ENCODE measurements at regions not wholly inside any gene's neighbourhood (a gene's known extent, or its start where the extent isn't known, plus 50 kb on each side); places are given as distances from the start of the nearest gene placed in this dataset.

DNA sequence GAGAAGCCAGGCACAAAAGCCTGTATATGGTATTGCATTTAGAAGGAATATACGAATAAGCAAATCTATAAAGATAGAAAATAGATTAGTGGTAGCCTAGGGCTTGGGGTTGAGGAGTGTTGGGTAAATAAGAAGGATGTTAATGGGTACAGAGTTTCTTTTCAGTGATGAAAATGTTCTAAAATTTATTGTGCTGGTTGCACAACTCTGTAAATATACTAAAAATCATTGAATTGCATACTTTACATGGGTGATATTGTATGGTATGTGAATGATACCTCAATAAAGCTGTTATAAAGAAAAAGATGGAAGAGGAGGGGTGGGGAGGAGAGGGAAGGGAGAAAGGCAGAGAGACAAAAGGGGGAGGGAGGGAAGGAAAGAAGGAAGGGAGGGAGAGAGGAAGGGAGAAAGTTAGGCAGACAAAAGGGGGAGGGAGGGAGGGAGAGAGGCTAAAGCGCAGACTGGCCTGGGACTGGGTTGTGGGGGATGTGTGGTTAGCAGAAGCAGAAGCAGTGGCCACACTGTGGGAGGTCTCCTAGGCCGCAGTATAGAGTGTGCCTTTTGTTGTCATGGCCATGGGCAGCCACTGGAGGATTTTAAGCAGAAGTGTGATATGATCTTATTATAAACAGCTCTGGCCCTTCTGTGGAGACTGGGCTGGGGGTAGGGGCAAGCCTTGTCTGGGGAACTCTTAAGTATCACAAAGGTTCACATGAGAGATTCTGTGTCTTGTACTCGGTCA lies 73.6 kb upstream of the ELK3 start (continued):
- TF ChIP-seq, protein P1, sequence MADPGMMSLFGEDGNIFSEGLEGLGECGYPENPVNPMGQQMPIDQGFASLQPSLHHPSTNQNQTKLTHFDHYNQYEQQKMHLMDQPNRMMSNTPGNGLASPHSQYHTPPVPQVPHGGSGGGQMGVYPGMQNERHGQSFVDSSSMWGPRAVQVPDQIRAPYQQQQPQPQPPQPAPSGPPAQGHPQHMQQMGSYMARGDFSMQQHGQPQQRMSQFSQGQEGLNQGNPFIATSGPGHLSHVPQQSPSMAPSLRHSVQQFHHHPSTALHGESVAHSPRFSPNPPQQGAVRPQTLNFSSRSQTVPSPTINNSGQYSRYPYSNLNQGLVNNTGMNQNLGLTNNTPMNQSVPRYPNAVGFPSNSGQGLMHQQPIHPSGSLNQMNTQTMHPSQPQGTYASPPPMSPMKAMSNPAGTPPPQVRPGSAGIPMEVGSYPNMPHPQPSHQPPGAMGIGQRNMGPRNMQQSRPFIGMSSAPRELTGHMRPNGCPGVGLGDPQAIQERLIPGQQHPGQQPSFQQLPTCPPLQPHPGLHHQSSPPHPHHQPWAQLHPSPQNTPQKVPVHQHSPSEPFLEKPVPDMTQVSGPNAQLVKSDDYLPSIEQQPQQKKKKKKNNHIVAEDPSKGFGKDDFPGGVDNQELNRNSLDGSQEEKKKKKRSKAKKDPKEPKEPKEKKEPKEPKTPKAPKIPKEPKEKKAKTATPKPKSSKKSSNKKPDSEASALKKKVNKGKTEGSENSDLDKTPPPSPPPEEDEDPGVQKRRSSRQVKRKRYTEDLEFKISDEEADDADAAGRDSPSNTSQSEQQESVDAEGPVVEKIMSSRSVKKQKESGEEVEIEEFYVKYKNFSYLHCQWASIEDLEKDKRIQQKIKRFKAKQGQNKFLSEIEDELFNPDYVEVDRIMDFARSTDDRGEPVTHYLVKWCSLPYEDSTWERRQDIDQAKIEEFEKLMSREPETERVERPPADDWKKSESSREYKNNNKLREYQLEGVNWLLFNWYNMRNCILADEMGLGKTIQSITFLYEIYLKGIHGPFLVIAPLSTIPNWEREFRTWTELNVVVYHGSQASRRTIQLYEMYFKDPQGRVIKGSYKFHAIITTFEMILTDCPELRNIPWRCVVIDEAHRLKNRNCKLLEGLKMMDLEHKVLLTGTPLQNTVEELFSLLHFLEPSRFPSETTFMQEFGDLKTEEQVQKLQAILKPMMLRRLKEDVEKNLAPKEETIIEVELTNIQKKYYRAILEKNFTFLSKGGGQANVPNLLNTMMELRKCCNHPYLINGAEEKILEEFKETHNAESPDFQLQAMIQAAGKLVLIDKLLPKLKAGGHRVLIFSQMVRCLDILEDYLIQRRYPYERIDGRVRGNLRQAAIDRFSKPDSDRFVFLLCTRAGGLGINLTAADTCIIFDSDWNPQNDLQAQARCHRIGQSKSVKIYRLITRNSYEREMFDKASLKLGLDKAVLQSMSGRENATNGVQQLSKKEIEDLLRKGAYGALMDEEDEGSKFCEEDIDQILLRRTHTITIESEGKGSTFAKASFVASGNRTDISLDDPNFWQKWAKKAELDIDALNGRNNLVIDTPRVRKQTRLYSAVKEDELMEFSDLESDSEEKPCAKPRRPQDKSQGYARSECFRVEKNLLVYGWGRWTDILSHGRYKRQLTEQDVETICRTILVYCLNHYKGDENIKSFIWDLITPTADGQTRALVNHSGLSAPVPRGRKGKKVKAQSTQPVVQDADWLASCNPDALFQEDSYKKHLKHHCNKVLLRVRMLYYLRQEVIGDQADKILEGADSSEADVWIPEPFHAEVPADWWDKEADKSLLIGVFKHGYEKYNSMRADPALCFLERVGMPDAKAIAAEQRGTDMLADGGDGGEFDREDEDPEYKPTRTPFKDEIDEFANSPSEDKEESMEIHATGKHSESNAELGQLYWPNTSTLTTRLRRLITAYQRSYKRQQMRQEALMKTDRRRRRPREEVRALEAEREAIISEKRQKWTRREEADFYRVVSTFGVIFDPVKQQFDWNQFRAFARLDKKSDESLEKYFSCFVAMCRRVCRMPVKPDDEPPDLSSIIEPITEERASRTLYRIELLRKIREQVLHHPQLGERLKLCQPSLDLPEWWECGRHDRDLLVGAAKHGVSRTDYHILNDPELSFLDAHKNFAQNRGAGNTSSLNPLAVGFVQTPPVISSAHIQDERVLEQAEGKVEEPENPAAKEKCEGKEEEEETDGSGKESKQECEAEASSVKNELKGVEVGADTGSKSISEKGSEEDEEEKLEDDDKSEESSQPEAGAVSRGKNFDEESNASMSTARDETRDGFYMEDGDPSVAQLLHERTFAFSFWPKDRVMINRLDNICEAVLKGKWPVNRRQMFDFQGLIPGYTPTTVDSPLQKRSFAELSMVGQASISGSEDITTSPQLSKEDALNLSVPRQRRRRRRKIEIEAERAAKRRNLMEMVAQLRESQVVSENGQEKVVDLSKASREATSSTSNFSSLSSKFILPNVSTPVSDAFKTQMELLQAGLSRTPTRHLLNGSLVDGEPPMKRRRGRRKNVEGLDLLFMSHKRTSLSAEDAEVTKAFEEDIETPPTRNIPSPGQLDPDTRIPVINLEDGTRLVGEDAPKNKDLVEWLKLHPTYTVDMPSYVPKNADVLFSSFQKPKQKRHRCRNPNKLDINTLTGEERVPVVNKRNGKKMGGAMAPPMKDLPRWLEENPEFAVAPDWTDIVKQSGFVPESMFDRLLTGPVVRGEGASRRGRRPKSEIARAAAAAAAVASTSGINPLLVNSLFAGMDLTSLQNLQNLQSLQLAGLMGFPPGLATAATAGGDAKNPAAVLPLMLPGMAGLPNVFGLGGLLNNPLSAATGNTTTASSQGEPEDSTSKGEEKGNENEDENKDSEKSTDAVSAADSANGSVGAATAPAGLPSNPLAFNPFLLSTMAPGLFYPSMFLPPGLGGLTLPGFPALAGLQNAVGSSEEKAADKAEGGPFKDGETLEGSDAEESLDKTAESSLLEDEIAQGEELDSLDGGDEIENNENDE (IDR thresholded peaks at IDR 0.05; ENCODE audit: insufficient replicate concordance, low read length): no peak
- TF ChIP-seq YY1 (IDR thresholded peaks at IDR 0.05; ENCODE audit: low read depth, low read length) (no peak), RBBP5 (IDR thresholded peaks at IDR 0.05; ENCODE audit: borderline replicate concordance, low read depth, low read length) (0 out of 2 replicates have a peak, but pooled peaks have one; percentile 30), POU5F1 (IDR thresholded peaks at IDR 0.05; ENCODE audit: low read depth, low read length) (no peak), FOSL1 (IDR thresholded peaks at IDR 0.05; ENCODE audit: insufficient read depth, low read depth, low read length) (no peak), EP300 (IDR thresholded peaks at IDR 0.05; ENCODE audit: borderline replicate concordance in 1 of 2, low read depth in 2 of 2, low read length in 2 of 2) (no peak), SAP30 (IDR thresholded peaks at IDR 0.05; ENCODE audit: insufficient read depth, insufficient replicate concordance, low read length) (no peak)
- TF ChIP-seq, protein P2, sequence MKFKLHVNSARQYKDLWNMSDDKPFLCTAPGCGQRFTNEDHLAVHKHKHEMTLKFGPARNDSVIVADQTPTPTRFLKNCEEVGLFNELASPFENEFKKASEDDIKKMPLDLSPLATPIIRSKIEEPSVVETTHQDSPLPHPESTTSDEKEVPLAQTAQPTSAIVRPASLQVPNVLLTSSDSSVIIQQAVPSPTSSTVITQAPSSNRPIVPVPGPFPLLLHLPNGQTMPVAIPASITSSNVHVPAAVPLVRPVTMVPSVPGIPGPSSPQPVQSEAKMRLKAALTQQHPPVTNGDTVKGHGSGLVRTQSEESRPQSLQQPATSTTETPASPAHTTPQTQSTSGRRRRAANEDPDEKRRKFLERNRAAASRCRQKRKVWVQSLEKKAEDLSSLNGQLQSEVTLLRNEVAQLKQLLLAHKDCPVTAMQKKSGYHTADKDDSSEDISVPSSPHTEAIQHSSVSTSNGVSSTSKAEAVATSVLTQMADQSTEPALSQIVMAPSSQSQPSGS (IDR thresholded peaks at IDR 0.05; ENCODE audit: low read length): no peak
